T1000 (cell line): ENCODE measurements at regions not wholly inside any gene's neighbourhood (a gene's known extent, or its start where the extent isn't known, plus 50 kb on each side); places are given as distances from the start of the nearest gene placed in this dataset.

Source experiments
- DNase-seq: peaks from one replicate; lab custom pipeline; 2025; ENCODE audit warnings: mixed read lengths; lab: John Stamatoyannopoulos, UW

DNA sequence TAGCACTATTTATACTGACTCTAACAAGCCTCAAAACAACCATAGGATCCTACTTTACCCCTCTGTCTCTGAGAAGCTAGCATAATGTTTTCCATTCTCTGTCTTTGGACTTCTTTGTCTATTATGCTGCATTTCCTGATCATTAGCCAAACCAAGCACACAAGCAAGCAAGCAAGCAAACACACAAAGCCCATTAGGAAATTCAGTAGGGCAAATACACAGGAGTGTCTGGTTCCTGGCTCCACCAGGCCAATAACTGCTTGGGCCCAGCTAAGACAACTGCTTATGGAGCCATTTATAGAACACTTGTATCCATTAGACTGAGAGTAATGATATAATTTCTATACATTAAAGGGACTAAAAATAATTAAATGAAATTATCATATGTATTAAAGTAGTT lies 952.9 kb upstream of the EPHA7 start:
- DNase-seq = no peak

DNA sequence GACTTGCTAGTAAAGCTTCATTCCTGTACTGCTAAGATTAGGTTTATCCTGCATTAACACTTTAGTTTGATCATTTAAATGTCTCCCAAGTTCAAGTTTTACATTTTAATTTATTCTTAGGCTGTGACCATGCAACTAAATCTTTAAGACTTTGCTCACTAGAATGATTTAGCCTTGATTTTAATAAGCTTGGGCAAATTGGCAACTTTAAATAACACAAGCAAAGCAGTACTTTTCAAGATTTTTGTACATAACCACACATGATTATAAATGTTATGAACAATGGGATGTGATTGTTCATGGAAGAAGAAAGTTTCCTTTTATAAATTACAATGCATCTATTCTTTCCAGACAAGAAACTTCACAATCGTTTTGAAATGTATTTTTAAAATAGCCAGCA lies 948.0 kb upstream of the EPHA7 start:
- no peak for DNase-seq

DNA sequence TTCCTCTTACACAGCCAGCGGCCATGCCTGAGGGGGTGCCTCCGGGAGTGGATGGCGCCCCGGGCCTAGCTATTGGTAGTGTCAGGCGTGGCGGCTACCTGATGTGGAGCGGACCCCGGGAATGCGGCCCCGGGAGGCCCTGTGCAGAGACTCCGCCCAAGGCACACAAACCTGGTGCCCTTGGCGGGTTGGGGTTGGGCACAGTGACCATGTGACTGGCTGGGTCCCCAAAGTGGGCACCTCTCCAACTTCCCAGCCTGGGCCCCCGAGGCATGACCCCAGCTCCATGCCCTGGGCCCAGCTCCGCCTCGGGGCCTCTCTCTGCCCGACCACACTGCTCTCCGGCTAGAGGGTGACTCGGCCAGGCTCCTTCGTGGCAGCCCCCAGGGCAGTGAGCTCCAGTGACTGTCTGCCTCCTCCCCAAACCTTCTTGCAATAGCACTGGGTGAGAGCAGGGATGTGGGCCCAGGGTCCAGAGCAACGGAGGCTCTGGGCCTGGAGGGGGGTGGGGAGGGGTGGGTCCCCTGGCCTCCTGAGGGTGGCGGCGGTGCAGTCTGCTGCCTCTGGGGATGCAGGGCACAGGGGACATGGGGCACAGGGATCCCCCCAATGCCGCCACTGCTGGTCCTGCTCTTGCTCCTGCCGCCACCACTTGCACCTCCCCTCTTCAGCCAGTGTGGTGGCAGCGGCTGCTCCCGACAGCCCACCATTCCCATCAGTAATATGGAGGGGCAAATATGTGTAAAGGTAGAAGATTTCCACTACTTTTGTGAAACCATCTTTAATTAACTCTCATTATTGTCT lies 942.9 kb upstream of the EPHA7 start:
- DNase-seq = no peak

DNA sequence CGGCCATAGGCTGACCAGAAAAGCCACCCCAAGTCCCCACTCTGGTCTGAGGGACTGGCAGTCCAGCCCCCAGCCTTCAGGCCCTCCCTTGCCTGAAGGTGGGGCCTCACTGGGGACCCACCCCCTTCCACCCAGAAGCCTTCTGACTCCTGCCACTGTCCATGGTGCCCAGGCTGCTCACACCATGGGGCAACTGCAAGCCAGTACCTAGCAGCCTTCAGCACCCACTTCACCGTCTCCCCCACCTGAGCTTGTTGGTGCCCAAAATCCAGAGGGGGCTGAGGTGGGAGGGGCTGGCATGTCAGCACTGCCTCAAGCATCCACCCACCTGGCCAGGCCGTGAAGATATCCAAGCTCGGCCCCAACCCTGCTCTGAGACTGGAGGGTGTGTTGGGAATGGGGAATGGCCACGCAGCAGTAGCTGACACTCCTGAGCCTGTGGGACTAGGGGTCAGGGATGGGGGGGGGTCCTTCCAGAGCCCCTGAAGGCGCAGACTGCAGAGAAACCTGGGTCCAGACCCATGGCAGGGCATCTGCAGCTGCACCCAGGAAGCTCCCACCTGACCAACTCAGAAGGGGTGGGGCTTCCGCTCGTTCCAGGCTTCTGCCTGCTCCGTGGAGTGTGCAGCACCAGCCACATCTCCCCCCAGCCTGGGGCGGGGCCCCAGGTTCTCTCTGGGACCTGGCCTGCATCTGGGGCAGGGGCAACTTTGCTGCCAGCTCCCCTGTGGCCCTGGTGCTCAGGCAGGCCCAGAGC lies 942.1 kb upstream of the EPHA7 start:
- no peak for DNase-seq

DNA sequence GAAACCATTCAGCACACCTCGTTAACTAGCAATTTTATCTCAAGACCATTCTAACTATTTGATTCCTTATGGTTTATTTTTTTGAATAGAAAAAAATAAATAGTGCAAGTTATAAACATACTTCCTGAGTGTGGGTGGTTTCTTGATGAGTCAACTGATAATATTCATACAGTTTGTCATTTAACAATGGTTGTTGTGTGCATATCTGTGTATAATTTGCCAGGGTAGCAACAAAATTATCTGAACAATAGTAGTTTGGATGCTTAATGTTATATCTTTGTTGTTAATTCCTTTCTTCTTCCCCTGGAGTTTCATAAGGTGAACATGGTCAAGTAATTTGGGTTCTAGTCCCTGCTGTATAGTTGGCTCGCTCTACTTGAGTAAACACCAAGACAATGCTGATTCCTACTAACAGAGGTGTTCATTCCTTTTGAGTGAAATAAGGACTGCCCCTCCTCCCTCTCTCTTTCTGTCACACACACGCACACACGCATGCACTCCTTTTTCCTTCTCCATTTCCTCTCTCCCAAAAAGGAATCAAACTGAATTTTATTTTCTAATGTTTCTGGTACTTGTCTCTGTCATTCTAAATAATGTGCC lies 938.1 kb upstream of the EPHA7 start:
- no peak for DNase-seq

DNA sequence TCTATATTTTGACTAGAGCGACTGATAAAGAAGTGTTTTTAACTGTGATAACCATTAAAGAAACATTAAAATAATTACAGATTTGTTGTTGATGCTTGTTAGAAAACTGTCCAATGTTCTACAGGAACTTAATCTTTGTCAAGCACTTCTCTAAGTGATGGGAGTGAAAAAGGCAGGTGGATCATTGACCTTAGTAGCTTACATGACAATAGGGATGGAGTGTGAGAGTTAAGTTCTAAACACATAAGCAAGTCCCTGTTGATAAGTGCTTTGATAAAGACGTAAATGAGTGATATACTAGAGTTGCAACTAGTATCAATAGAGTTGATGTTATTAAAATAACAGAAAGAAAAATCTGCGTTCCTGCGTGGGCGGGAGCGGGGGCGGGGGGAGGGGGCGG lies 931.5 kb upstream of the EPHA7 start:
- no peak for DNase-seq

DNA sequence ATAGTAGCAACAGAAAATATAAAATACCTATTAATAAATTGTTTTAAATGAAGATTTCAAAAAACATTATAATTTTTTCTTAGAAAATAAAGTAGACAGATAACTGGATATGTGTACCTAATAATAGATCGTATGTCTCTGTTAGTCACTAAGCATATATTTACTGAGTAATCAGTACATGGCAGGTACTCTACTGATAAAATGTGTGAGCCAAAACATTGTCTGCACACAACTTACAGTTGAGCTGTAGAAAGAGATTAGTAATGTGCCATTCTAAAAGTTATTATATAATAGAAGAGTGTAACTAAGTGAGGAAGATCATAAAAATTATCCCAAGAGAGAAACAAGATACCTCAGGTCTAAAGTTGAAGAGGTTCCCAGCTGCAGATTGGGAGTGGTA lies 929.9 kb upstream of the EPHA7 start:
- no peak for DNase-seq

DNA sequence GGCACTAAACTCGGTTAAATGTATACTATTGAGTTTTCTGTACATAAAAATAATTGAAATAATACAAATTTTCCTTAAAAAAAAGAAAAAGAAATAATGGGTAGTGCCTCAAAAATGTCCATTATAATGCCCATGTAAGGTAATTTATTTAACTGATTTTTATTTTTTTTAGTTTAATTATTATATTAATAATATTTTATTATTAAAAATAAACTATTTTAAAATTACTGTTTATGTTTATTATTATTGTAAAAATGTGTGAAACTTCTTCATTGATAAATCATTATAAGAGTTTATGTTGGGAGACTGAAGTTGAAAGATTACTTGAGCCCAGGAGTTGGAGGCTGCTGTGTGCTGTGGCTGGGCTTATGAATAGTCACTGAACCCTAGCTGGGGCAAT lies 925.5 kb upstream of the EPHA7 start:
- no peak for DNase-seq

DNA sequence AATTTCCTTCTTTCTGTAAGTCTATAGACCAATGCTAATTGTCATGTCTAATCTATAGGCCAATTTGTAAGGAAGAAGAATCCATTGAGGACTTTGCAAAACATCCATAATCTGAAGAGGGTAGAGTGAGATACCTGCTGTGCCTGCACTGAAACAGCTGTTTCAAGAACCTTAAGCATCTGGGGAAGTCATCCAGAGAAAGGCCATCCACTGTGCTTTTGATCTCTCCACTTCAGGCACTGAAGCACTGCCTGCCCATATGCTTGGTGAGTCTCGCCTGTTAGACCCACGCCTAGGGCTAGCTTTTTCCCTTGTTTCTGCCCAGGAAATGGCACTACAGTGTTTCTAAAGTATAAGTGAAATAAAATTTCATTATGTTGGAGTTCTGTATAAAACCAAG lies 921.8 kb upstream of the EPHA7 start:
- DNase-seq = no peak

DNA sequence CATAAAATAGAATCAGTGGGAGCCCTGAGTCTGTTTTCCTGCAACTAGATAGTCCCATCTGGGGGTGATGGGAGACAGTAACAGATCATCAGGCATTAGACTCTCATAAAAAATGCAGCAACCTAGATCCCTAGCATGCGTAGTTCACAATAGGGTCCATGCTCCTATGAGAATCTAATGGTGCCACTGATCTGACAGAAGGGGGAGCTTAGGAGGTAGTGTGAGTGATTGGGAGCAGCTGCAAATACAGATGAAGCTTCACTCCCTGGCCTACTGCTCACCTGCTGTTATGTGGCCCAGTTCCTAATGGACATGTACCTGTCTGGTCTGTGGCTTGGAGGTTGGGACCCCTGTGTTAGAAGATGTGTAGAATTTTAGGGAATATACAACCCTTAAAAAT lies 904.5 kb upstream of the EPHA7 start:
- no peak for DNase-seq

DNA sequence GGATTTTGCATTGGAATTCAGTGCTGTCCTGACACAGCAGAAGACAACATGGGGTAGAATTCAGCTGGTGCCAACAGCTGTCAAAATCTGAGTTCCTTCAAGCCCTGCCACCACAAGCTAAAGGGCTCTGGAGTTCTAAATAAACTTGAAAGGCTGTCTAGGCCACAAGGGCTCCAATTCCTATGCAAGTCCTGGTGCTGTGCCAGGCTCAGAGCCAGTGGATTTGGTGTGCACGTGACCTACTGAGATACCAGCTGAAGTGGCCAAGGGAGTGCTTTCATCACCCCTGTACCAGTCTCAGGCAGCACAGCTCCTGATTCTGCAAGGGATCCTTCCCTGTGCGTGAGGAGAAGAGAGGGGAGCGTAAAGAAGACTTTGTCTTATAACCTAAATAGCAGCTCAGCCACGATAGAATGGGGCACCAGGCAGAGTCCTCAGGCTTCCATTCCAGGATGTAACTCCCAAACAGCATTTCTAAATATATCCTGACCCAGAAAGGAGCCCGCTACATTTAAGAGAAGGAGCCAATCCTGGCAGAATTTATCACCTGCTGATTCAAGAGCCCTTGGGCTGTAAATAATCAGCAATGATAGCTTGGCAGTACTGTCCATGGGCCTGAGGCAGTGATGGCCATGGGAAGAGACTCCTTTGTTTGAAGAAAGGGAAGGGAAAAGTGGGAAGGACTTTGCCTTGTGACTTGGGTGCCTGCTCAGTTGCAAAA lies 881.2 kb upstream of the EPHA7 start:
- no peak for DNase-seq

DNA sequence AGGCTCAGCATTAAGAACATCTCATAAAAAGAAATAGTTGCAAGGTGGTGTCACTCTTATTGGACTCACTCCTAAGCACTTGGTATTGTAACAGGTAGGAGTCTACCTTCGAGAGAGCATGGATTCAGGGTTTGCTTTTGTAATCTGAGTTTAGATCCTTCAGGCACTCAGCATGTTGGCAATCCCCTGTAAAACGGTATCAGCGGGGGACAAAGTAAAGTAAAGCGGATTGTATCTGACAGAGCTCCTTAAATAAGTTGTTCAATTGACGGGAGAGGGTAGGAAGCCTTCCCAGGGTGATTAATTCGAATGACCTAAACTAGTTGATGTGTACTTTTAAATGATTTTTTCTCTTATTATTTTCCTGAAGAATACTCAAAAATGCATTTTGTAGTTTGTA lies 869.8 kb upstream of the EPHA7 start:
- DNase-seq = no peak

DNA sequence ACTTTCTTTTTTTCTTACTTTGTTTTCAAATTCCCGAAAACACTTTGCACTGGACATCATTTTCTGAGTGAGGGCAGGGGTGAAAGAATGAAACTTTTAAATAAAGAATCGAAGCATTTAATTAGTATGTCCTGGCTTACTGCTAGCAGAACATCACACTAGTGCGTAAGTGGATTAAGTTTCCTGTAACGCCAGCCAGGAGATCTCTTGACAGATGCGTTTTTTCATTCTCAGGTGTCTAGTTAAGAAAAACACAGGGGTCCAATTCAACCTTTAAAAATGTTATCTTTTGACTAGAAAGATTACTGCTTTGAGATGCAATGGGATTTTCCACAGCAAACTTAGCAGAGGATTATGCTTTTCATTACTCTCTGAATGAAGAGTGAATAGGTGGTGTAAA lies 858.8 kb upstream of the EPHA7 start:
- no peak for DNase-seq

DNA sequence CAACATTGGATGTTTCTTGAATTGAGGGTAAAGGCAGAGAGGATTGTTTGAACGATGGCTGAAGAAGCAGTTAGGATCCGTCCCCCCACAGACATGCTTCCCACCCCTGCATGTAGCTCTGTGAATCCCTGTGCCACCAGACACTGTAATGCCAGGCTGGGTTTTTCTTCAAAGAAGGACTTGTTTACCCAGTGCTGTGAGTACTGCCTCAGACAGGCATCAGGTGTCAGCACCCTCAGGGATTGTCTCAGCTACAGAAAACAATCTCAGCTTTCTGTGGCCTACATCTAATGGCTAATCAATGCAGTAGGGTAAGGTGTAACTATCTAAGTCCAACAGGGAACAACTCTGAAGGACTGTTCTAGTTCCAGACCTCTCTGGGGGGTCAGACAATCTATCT lies 853.0 kb upstream of the EPHA7 start:
- no peak for DNase-seq

DNA sequence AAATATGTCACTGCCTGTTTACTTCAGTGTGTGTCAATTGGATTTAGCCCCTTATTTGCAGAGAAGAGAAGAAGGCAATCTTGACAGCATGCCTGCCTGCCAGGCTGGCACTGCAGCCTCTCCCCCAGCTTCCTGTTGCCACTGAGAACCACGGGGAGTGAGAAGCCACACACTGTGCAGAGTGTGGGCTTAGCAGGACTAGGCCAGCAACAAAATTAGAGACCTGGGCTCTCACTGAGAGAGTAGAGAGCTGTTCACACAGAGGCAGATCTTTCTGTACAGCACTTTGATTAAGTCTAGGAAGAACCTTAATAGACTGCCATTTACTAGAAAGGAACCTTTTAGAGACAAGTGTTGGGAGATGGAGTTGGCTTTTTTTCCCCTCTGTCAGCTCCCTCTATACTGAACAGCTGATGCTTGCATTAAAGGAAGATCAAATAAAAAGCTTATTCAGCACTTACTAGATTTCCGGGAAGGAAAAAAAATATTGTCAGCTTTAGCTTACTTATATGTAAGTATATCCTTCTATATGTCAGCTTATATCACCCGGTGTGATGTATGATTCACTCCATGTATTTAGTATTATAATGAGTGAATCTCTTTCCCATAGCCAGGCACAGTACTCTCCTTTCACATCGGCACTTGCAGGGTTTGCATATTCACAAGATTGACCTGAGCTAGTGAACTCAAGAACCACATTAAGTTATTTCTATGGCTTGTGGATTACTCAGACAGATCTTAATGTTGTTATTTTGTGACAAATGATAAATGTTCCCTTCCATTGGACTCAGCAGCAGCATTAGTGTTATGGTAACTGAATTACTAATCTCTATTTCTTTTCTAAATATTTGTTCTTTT lies 851.0 kb upstream of the EPHA7 start:
- no peak for DNase-seq

DNA sequence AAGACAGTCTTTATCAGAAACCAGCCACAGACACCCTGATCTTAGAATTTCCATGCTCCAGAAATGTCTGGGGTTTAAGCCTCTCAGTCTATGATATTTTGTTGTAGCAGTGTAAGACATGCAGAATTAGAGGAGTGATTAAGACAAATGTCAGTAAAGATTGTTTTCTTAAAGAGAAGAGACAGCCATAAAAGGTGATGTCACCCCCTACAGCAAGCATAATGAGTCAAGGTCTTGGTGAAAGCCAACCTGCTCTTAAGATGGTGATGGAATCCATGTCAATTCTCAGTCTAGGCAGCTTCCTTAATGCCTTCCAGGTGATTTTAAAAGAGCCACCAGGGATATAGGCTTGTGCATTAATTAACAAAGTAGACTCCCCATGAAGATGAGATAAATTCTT lies 849.9 kb upstream of the EPHA7 start:
- DNase-seq = no peak

DNA sequence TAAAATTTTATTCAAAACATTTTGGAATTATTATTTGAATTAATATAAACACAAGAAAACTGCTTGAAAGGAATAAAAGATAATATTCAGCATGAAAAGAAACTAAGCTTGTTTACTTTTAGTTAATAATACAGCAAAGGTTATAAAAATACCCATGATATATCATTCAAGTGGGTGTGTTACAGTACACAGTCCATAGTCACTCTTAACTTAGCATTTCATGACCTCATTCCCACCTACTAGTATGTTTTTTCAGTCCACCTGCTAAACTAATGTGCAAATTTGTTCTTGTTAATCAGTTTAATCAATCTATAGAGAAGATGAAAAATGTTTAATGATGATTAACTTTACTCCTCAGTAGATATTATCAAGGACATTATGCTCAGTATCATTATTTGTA lies 841.4 kb upstream of the EPHA7 start:
- no peak for DNase-seq

DNA sequence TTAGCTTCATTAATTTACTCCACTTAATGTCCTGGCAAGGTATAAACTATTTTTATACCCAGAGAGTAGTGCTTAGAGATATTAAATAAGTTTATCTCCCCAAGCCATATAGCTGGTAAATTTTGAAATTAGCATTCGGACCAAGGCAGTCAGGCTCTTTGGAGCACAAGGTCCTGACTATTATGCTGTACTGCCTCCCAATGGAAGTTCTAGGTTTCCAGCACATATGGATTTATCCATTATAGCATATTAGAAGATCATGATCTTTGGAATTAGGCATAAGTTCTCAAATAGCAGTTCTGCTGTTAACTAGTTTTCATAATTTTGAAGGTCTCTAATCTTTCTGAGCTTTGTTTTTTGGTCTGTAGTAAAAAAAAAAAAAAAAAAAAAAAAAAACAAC lies 835.3 kb upstream of the EPHA7 start:
- no peak for DNase-seq

DNA sequence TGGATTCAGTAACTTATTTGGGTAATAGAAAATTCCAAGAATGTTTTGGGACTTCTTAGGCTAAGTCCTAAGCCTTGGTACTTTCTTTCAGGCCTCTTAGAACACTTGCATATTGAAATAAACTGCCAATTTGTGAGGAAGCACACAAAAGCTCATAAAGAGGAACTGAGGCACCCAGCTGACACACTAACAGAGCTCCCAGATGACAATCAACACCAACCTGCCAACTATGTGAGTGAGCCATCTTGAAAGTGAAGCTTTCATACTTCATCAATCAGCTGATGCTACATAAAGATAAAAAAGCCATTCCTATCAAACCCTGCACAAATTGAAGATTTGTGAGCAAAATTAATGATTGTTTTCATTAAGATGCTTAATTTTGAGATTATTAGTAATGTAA lies 832.5 kb upstream of the EPHA7 start:
- no peak for DNase-seq

DNA sequence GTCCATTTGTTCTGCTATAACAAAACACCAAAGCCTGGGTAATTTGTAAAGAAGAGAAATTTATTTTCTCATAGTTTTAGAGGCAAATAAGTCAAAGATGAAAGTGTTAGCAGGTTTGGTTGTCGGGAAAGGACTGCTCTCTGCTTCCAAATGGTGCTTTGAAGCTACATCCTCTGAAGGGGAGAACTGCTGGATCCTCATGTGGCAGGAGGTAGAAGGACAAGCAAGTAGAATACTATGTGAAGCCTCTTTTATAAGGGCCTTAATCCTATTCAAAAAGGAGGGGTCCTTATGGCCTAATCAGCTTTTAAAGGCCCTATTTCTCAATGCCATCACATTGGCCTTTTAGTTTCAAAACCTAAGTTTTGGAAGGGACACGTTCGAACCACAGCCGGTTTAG lies 826.0 kb upstream of the EPHA7 start:
- DNase-seq = no peak

DNA sequence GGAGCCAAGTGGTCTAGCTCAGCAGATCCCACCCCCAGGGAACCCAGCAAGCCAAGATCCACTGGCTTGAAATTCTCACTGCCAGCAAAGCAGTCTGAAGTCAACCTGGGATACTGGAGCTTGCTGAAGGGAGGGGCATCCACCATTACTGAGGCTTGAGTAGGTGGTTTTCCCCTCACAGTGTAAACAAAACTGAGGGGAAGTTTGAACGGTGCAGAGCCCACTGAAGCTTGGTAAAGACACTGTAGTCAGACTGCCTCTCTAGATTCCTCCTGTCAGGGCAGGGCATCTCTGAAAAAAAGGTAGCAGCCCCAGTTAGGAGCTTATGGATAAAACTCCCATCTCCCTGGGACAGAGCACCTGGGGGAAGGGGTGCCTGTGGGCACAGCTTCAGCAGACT lies 819.5 kb upstream of the EPHA7 start:
- no peak for DNase-seq

DNA sequence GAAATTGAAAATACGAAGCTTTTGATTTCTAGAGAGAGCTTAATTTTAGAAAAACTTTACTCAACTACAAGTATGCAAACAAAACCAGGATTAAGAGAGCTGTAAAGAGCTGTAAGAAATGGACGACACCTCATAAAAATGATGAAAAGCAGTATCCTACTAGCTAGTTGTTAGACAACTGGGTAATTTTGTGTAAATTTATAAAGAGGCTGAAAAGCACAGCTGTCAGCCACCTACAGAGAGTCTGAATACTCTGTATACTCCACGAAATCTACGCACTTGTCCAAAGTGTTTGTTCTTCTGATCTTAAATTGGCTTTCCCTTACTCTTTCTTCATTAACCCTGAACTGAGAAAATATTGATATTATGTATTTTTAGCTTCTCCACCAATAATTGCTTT lies 808.4 kb upstream of the EPHA7 start:
- DNase-seq = no peak
